SU-DHL-6 (cell line): ENCODE measurements at regions not wholly inside any gene's neighbourhood (a gene's known extent, or its start where the extent isn't known, plus 50 kb on each side); places are given as distances from the start of the nearest gene placed in this dataset.
"Not testable (repeated sequence)": the region's sequence is repeated elsewhere in the genome, so short reads cannot be mapped to it uniquely, and the experiment has no call there.

ENCODE experiments used
- H2AFZ ChIP-seq: fragments of 200-600 bp; sonication (generic); 2 replicates; pipeline ENCODE4 v1.6.1; 2014; ENCODE audit warnings: low read depth, mild to moderate bottlenecking, moderate library complexity, mixed read lengths, antibody characterized with exemption, low read length; ENCODE audit not compliant: severe bottlenecking
- H3F3A ChIP-seq: fragments of 200-600 bp; shearing (Covaris generic); 2 replicates; pipeline ENCODE4 v1.6.0; 2016; ENCODE audit warnings: antibody characterized with exemption, mild to moderate bottlenecking; ENCODE audit not compliant: insufficient read depth
- H3K27ac ChIP-seq: fragments of 200-600 bp; sonication (generic); 2 replicates; pipeline ENCODE4 v1.5.1; 2016; ENCODE audit warnings: low read depth, mild to moderate bottlenecking, low read length, moderate library complexity, mixed read lengths
- H3K27me3 ChIP-seq: fragments of 200-600 bp; sonication (generic), shearing (Covaris generic); 2 replicates; pipeline ENCODE4 v1.6.0; 2014; ENCODE audit warnings: mild to moderate bottlenecking, low read length
- H3K36me3 ChIP-seq: fragments of 200-600 bp; sonication (generic); 2 replicates; pipeline ENCODE4 v1.6.1; 2014; ENCODE audit warnings: mild to moderate bottlenecking, low read length, mixed read lengths
- H3K4me2 ChIP-seq: fragments of 300-600, 200-600 bp; shearing (Covaris generic), sonication (generic); 2 replicates; pipeline ENCODE4 v1.6.0; 2014; ENCODE audit warnings: low read length, low read depth, mild to moderate bottlenecking; ENCODE audit not compliant: poor library complexity, severe bottlenecking
- H3K4me3 ChIP-seq: fragments of 200-600 bp; sonication (generic); 2 replicates; pipeline ENCODE4 v1.5.1; 2014; ENCODE audit warnings: antibody characterized with exemption, low read length, mild to moderate bottlenecking, mixed read lengths; ENCODE audit not compliant: insufficient read depth, poor library complexity, severe bottlenecking
- H3K79me2 ChIP-seq: fragments of 200-600 bp; sonication (generic); 2 replicates; pipeline ENCODE4 v1.6.1; 2014; ENCODE audit warnings: mild to moderate bottlenecking, low read length, moderate library complexity; ENCODE audit not compliant: insufficient read depth
- H3K9ac ChIP-seq: fragments of 200-600 bp; sonication (generic); 2 replicates; pipeline ENCODE4 v1.7.0; 2014; ENCODE audit warnings: mild to moderate bottlenecking, low read length
- H3K9me2 ChIP-seq: fragments of 200-600 bp; sonication (generic); replicated peaks from 2 replicates; pipeline ENCODE4 v1.6.1; 2014; ENCODE audit warnings: low read length; ENCODE audit not compliant: insufficient read depth
- H3K9me3 ChIP-seq: fragments of 200-600 bp; sonication (generic); 2 replicates; pipeline ENCODE4 v1.6.1; 2014; ENCODE audit warnings: low read length, mixed read lengths; ENCODE audit not compliant: insufficient read depth
- H4K20me1 ChIP-seq: fragments of 200-600 bp; sonication (generic); 2 replicates; pipeline ENCODE4 v1.6.1; 2014; ENCODE audit warnings: low read depth, mild to moderate bottlenecking, antibody characterized with exemption, low read length, moderate library complexity, mixed read lengths

GRCh38 chr9:64813072-64813471 is 471.9 kb downstream of the FOXD4L5 start:
- not testable (repeated sequence) for H4K20me1 ChIP-seq, H3K4me2 ChIP-seq, H3K9ac ChIP-seq, H3K9me3 ChIP-seq, H3K27ac ChIP-seq, H3K27me3 ChIP-seq, H3K36me3 ChIP-seq, H3K9me2 ChIP-seq, H3F3A ChIP-seq, H3K4me3 ChIP-seq, H2AFZ ChIP-seq, H3K79me2 ChIP-seq

- not testable (repeated sequence) for H3K4me2 ChIP-seq, H4K20me1 ChIP-seq, H3F3A ChIP-seq, H3K79me2 ChIP-seq, H3K9me2 ChIP-seq, H3K4me3 ChIP-seq, H3K27me3 ChIP-seq, H2AFZ ChIP-seq, H3K36me3 ChIP-seq, H3K27ac ChIP-seq, H3K9me3 ChIP-seq, H3K9ac ChIP-seq
These were observed 506.3 kb downstream of the FOXD4L5 start for GRCh38 chr9:64778667-64779066.

GRCh38 chr9:64776269-64776668 is 508.7 kb downstream of the FOXD4L5 start:
- not testable (repeated sequence) for H2AFZ ChIP-seq, H3K4me2 ChIP-seq, H3K9me2 ChIP-seq, H4K20me1 ChIP-seq, H3K36me3 ChIP-seq, H3K27ac ChIP-seq, H3K27me3 ChIP-seq, H3K4me3 ChIP-seq, H3F3A ChIP-seq, H3K9ac ChIP-seq, H3K79me2 ChIP-seq, H3K9me3 ChIP-seq

- H3K4me3 ChIP-seq, H3K27ac ChIP-seq: not testable (repeated sequence)
These were observed 509.9 kb downstream of the FOXD4L5 start for GRCh38 chr9:64774813-64775793.

GRCh38 chr9:64774004-64774812 is 510.8 kb downstream of the FOXD4L5 start:
- H3K4me2 ChIP-seq: peak overlapping the region; percentile 39
- H4K20me1 ChIP-seq, H2AFZ ChIP-seq, H3K9me2 ChIP-seq, H3K27me3 ChIP-seq, H3K9me3 ChIP-seq, H3K36me3 ChIP-seq, H3F3A ChIP-seq, H3K27ac ChIP-seq, H3K79me2 ChIP-seq: not testable (repeated sequence)
- H3K4me3 ChIP-seq: peak overlapping the region; percentile 53
- H3K9ac ChIP-seq: peak overlapping the region; percentile 38

More at GRCh38 chr9:64774813-64775793, 509.9 kb downstream of the FOXD4L5 start:
- not testable (repeated sequence) for H3K9ac ChIP-seq, H3K9me2 ChIP-seq, H4K20me1 ChIP-seq, H3K9me3 ChIP-seq, H3K27me3 ChIP-seq, H3K36me3 ChIP-seq, H2AFZ ChIP-seq, H3F3A ChIP-seq, H3K79me2 ChIP-seq
- peak overlapping the region; percentile 33 for H3K4me2 ChIP-seq
